Trophoblast cell (in vitro differentiated cells and primary cell): ENCODE measurements at regions not wholly inside any gene's neighbourhood (a gene's known extent, or its start where the extent isn't known, plus 50 kb on each side); places are given as distances from the start of the nearest gene placed in this dataset.
"Not testable (repeated sequence)": the region's sequence is repeated elsewhere in the genome, so short reads cannot be mapped to it uniquely, and the experiment has no call there.

ENCODE experiments used
- DNase-seq, 2 donors: peaks; one replicate each; pipeline ENCODE4 v3.0.0-alpha.2; 2016
- H2AFZ ChIP-seq: 2 replicates; pipeline ENCODE4 v1.6.1; 2013; ENCODE audit warnings: low read length, moderate library complexity, mild to moderate bottlenecking; ENCODE audit not compliant: insufficient read depth, poor library complexity
- H2AK5ac ChIP-seq: 2 replicates; pipeline ENCODE4 v1.6.1; 2013; ENCODE audit warnings: mild to moderate bottlenecking, low read length
- H2BK120ac ChIP-seq: 2 replicates; pipeline ENCODE4 v1.6.1; 2013; ENCODE audit warnings: low read length, mild to moderate bottlenecking, moderate library complexity; ENCODE audit not compliant: insufficient read depth, poor library complexity
- H2BK12ac ChIP-seq: 2 replicates; pipeline ENCODE4 v1.6.1; 2013; ENCODE audit warnings: mild to moderate bottlenecking, low read length, moderate library complexity
- H2BK5ac ChIP-seq: 2 replicates; pipeline ENCODE4 v1.6.1; 2013; ENCODE audit warnings: low read length, low read depth, moderate library complexity, mild to moderate bottlenecking; ENCODE audit not compliant: poor library complexity
- H3K14ac ChIP-seq: 2 replicates; pipeline ENCODE4 v1.6.1; 2013; ENCODE audit warnings: mild to moderate bottlenecking, low read length
- H3K18ac ChIP-seq: 2 replicates; pipeline ENCODE4 v1.6.1; 2013; ENCODE audit warnings: mild to moderate bottlenecking, low read length
- H3K23ac ChIP-seq: 2 replicates; pipeline ENCODE4 v1.6.1; 2013; ENCODE audit warnings: low read length
- H3K27ac ChIP-seq: 2 replicates; pipeline ENCODE4 v1.5.1; 2013; ENCODE audit warnings: low read depth, mild to moderate bottlenecking, inconsistent platforms, low read length, moderate library complexity
- H3K27me3 ChIP-seq: 2 replicates; pipeline ENCODE4 v1.6.1; 2013; ENCODE audit warnings: inconsistent platforms, mild to moderate bottlenecking, low read length, moderate library complexity; ENCODE audit not compliant: insufficient read depth
- H3K36me3 ChIP-seq, 2 experiments: 1 replicate in 1 of 2; 2 replicates in 1 of 2; pipeline ENCODE4 v1.6.1; 2013; ENCODE audit warnings: low read length in 2 of 2, mild to moderate bottlenecking in 2 of 2, moderate library complexity in 1 of 2; ENCODE audit not compliant: insufficient read depth in 2 of 2, control insufficient read depth in 1 of 2
- H3K4ac ChIP-seq: 2 replicates; pipeline ENCODE4 v1.6.1; 2013; ENCODE audit warnings: low read depth, mild to moderate bottlenecking, low read length, moderate library complexity
- H3K4me1 ChIP-seq, 2 experiments: 1 replicate in 1 of 2; 2 replicates in 1 of 2; pipeline ENCODE4 v1.6.1; 2013; ENCODE audit warnings: low read length in 2 of 2, mild to moderate bottlenecking in 2 of 2, moderate library complexity in 1 of 2; ENCODE audit not compliant: insufficient read depth in 2 of 2, control insufficient read depth in 1 of 2
- H3K4me2 ChIP-seq: 2 replicates; pipeline ENCODE4 v1.6.1; 2013; ENCODE audit warnings: inconsistent platforms, mild to moderate bottlenecking, low read length, moderate library complexity
- H3K4me3 ChIP-seq: 2 replicates; pipeline ENCODE4 v1.5.1; 2013; ENCODE audit warnings: mild to moderate bottlenecking, low read depth, low read length, inconsistent platforms
- H3K79me1 ChIP-seq: one replicate; pipeline ENCODE4 v1.6.1; 2013; ENCODE audit warnings: low read length
- H3K79me2 ChIP-seq: 2 replicates; pipeline ENCODE4 v1.6.1; 2013; ENCODE audit warnings: low read length, mild to moderate bottlenecking; ENCODE audit not compliant: control insufficient read depth, insufficient read depth, poor library complexity
- H3K9ac ChIP-seq: 2 replicates; pipeline ENCODE4 v1.6.1; 2013; ENCODE audit warnings: mild to moderate bottlenecking, low read length
- H3K9me3 ChIP-seq: 2 replicates; pipeline ENCODE4 v1.6.1; 2013; ENCODE audit warnings: low read depth, mild to moderate bottlenecking, control low read depth, inconsistent platforms, low read length; ENCODE audit not compliant: insufficient read depth
- H4K12ac ChIP-seq: 2 replicates; pipeline ENCODE4 v1.6.1; 2013; ENCODE audit warnings: low read depth, mild to moderate bottlenecking, low read length, moderate library complexity
- H4K8ac ChIP-seq: 2 replicates; pipeline ENCODE4 v1.6.1; 2013; ENCODE audit warnings: low read depth, mild to moderate bottlenecking, low read length, moderate library complexity
- H4K91ac ChIP-seq: one replicate; pipeline ENCODE4 v1.6.1; 2013; ENCODE audit warnings: low read depth, mild to moderate bottlenecking, low read length, moderate library complexity
- WGBS: extraction: QIAGEN DNeasy Blood & Tissue Kit; methylation state at CpG from one replicate; pipeline ENCODE4 v1.1.7; 2013; ENCODE audit warnings: missing lambda C conversion rate; ENCODE audit not compliant: insufficient read length, insufficient coverage; ENCODE audit errors: extremely low coverage; 5-methylcytosine and 5-hydroxymethylcytosine counted together

- not testable (repeated sequence) for H3K23ac ChIP-seq, H3K9ac ChIP-seq, H3K27ac ChIP-seq, H2AFZ ChIP-seq, H3K4me1 ChIP-seq, H3K36me3 ChIP-seq, H3K18ac ChIP-seq, H4K12ac ChIP-seq, H4K8ac ChIP-seq, H3K79me1 ChIP-seq, H3K27me3 ChIP-seq, H3K9me3 ChIP-seq, H3K14ac ChIP-seq, H3K79me2 ChIP-seq, DNase-seq, H3K4ac ChIP-seq, H2BK5ac ChIP-seq, H3K4me2 ChIP-seq, H4K91ac ChIP-seq, H3K4me3 ChIP-seq, H2BK12ac ChIP-seq, H2BK120ac ChIP-seq, H2AK5ac ChIP-seq
- WGBS, result no CpG with 5 or more reads among the region's 8 CpGs
These were observed 1359.1 kb downstream of the CDH12 start for GRCh38 chr5:21494033-21494432.

DNA sequence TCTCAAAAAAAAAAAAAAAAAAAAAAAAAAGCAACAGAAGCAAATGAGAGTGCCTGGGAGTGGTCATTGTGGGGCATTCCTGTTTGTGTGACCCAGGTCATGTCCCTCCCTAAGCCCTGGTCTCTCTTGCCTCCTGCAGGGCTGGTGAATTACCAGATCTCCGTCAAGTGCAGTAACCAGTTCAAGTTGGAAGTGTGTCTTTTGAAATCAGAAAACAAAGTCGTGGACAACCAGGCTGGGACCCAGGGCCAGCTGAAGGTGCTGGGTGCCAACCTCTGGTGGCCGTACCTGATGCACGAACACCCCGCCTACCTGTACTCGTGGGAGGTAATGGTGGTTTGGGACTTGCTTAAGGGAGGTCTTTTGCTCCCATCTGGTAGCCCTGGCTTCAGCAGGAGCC is 1362.0 kb downstream of the CDH12 start:
- not testable (repeated sequence) for H3K4me3 ChIP-seq, DNase-seq, H3K4me1 ChIP-seq, H2AFZ ChIP-seq, H3K36me3 ChIP-seq, H4K12ac ChIP-seq, H3K4me2 ChIP-seq, H4K8ac ChIP-seq, H4K91ac ChIP-seq, H3K79me2 ChIP-seq, H2BK5ac ChIP-seq, H2BK120ac ChIP-seq, H3K27ac ChIP-seq, H3K79me1 ChIP-seq, H3K9me3 ChIP-seq, H2AK5ac ChIP-seq, H3K9ac ChIP-seq, H2BK12ac ChIP-seq, H3K14ac ChIP-seq, H3K4ac ChIP-seq, H3K18ac ChIP-seq, H3K27me3 ChIP-seq, H3K23ac ChIP-seq
- WGBS, result no CpG with 5 or more reads among the region's 6 CpGs

DNA sequence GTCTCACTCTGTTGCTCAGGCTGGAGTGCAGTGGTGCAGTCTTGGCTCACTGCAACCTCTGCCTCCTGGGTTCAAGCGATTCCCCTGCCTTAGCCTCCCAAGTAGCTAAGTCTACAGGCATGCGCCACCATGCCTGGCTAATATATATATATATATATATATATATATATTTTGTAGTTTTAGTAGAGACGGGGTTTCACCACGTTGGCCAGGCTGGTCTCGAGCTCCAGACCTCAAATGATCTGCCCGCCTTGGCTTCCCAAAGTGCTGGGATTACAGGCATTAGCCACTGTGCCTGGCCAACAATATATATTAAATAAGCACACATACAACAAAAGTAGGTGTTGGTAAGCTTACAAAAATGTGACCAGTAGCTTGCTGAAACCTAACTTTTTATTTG is 1364.3 kb downstream of the CDH12 start:
- not testable (repeated sequence) for H4K8ac ChIP-seq, H2BK120ac ChIP-seq, H3K4me1 ChIP-seq, H3K4me2 ChIP-seq, H3K79me2 ChIP-seq, H2BK5ac ChIP-seq, H3K14ac ChIP-seq, H3K27me3 ChIP-seq, H3K4me3 ChIP-seq, H2AK5ac ChIP-seq, H3K9me3 ChIP-seq, H3K27ac ChIP-seq, H2AFZ ChIP-seq, DNase-seq, H3K23ac ChIP-seq, H3K4ac ChIP-seq, H3K79me1 ChIP-seq, H2BK12ac ChIP-seq, H4K91ac ChIP-seq, H4K12ac ChIP-seq, H3K18ac ChIP-seq, H3K9ac ChIP-seq, H3K36me3 ChIP-seq
- WGBS, result no CpG with 5 or more reads among the region's 6 CpGs

DNA sequence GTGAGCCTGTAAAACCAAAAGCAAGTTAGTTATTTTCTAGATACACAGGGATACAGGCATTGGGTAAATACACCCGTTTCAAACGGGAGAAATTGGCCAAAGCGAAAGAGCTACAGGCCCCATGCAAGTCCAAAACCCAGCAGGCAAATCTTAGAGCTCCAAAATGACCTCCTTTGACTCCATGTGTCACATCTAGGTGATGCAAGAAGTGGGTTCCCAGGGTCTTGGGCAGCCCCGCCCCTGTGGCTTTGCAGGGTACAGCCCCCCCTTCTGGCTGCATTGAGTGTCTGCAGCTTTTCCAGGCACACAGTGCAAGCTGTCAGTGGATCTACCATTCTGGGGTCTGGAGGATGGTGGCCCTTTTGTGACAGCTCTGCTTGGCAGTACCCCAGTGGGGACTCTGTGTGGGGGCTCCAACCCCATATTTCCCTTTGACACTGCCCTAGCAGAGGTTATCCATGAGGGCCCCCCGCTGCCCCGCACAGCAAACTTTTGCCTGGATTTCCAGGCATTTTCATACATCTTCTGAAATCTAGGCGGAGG is 1367.6 kb downstream of the CDH12 start:
- H2BK12ac ChIP-seq, H3K4me1 ChIP-seq, H4K8ac ChIP-seq, H4K12ac ChIP-seq, H2BK5ac ChIP-seq, H3K27ac ChIP-seq, H3K14ac ChIP-seq, H3K18ac ChIP-seq, H3K36me3 ChIP-seq, H3K4me3 ChIP-seq, H2AFZ ChIP-seq, H3K9me3 ChIP-seq, H3K4me2 ChIP-seq, H3K79me2 ChIP-seq, H2AK5ac ChIP-seq, H4K91ac ChIP-seq, H3K79me1 ChIP-seq, H3K23ac ChIP-seq, H3K9ac ChIP-seq, H3K4ac ChIP-seq, H2BK120ac ChIP-seq, H3K27me3 ChIP-seq: not testable (repeated sequence)
- no CpG with 5 or more reads among the region's 7 CpGs for WGBS
- DNase-seq, result peak in 1 of 2 donors; percentile 68
